ENCODE measurements at regions not wholly inside any gene's neighbourhood (a gene's known extent, or its start where the extent isn't known, plus 50 kb on each side); places are given as distances from the start of the nearest gene placed in this dataset.

DNA sequence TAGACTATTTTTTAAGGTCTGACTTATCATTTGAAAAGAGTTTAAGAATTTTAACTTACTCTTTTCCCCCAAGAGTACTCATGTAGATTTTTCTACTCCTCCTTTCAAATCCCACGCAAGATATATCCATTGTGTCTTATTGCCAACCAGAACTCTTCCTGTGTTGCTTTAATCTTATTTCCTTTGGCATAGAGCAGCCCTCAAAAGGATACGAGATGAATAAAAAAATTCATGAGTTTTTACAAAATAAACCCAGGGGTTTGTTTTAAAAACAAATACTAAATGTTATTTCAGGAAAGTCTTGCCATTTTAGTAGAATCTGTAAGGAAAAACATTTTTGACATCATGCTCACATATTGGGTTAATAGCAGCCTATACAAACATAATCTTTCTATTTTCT, 543.2 kb upstream of the CXADR start:
- TF ChIP-seq, protein P1, sequence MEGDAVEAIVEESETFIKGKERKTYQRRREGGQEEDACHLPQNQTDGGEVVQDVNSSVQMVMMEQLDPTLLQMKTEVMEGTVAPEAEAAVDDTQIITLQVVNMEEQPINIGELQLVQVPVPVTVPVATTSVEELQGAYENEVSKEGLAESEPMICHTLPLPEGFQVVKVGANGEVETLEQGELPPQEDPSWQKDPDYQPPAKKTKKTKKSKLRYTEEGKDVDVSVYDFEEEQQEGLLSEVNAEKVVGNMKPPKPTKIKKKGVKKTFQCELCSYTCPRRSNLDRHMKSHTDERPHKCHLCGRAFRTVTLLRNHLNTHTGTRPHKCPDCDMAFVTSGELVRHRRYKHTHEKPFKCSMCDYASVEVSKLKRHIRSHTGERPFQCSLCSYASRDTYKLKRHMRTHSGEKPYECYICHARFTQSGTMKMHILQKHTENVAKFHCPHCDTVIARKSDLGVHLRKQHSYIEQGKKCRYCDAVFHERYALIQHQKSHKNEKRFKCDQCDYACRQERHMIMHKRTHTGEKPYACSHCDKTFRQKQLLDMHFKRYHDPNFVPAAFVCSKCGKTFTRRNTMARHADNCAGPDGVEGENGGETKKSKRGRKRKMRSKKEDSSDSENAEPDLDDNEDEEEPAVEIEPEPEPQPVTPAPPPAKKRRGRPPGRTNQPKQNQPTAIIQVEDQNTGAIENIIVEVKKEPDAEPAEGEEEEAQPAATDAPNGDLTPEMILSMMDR (IDR thresholded peaks at IDR 0.05): no peak
- no peak for TF ChIP-seq POLR2A (IDR thresholded peaks at IDR 0.05)

Measured in prostate gland (tissue), 2 donors.